H9 (cell line): ENCODE measurements at regions not wholly inside any gene's neighbourhood (a gene's known extent, or its start where the extent isn't known, plus 50 kb on each side); places are given as distances from the start of the nearest gene placed in this dataset.

Experiments used
- DNase-seq: peaks from one replicate; pipeline ENCODE4 v3.0.0-alpha.2; 2017
- H2AFZ ChIP-seq: one replicate; pipeline ENCODE4 v1.6.1; 2013; ENCODE audit warnings: mild to moderate bottlenecking, low read length, control low read depth, moderate library complexity
- H2AK5ac ChIP-seq: 2 replicates; pipeline ENCODE4 v1.6.1; 2013; ENCODE audit warnings: low read length, control low read depth, mixed read lengths; ENCODE audit not compliant: insufficient read length
- H2BK120ac ChIP-seq: one replicate; pipeline ENCODE4 v1.6.1; 2013; ENCODE audit warnings: low read depth, mild to moderate bottlenecking, low read length, control low read depth, inconsistent platforms; ENCODE audit not compliant: poor library complexity, severe bottlenecking
- H2BK12ac ChIP-seq: 2 replicates; pipeline ENCODE4 v1.6.1; 2013; ENCODE audit warnings: low read length, control low read depth, mixed read lengths, low read depth; ENCODE audit not compliant: insufficient read length
- H2BK15ac ChIP-seq: 2 replicates; pipeline ENCODE4 v1.6.1; 2013; ENCODE audit warnings: low read depth, low read length, control low read depth
- H2BK20ac ChIP-seq: one replicate; pipeline ENCODE4 v1.6.1; 2013; ENCODE audit warnings: low read depth, mild to moderate bottlenecking, low read length, control low read depth, inconsistent platforms; ENCODE audit not compliant: poor library complexity, severe bottlenecking
- H2BK5ac ChIP-seq: 2 replicates; pipeline ENCODE4 v1.6.1; 2013; ENCODE audit warnings: low read length, control low read depth, mixed read lengths; ENCODE audit not compliant: insufficient read length
- H3K14ac ChIP-seq: 2 replicates; pipeline ENCODE4 v1.6.1; 2013; ENCODE audit warnings: low read length, control low read depth; ENCODE audit not compliant: insufficient read depth
- H3K18ac ChIP-seq: 2 replicates; pipeline ENCODE4 v1.6.1; 2013; ENCODE audit warnings: low read depth, mild to moderate bottlenecking, mixed read lengths, low read length, control low read depth; ENCODE audit not compliant: insufficient read length
- H3K23ac ChIP-seq: 2 replicates; pipeline ENCODE4 v1.6.1; 2013; ENCODE audit warnings: low read length, control low read depth, mixed read lengths, low read depth; ENCODE audit not compliant: insufficient read length
- H3K23me2 ChIP-seq: 2 replicates; pipeline ENCODE4 v1.6.1; 2013; ENCODE audit warnings: low read depth, mild to moderate bottlenecking, mixed read lengths, low read length, control low read depth; ENCODE audit not compliant: insufficient read length, poor library complexity, severe bottlenecking
- H3K27ac ChIP-seq: 2 replicates; pipeline ENCODE4 v1.5.1; 2013; ENCODE audit warnings: low read length, control low read depth, mixed read lengths, low read depth; ENCODE audit not compliant: insufficient read length
- H3K27me3 ChIP-seq: 2 replicates; pipeline ENCODE4 v1.6.1; 2013; ENCODE audit warnings: low read length, control low read depth, inconsistent platforms; ENCODE audit not compliant: insufficient read depth
- H3K4ac ChIP-seq: 2 replicates; pipeline ENCODE4 v1.6.1; 2013; ENCODE audit warnings: low read depth, mild to moderate bottlenecking, control low read depth, inconsistent platforms, low read length, moderate library complexity
- H3K4me1 ChIP-seq: 2 replicates; pipeline ENCODE4 v1.6.1; 2013; ENCODE audit warnings: low read length, control low read depth, inconsistent platforms; ENCODE audit not compliant: insufficient read depth
- H3K4me2 ChIP-seq: 2 replicates; pipeline ENCODE4 v1.6.1; 2013; ENCODE audit warnings: low read length, control low read depth, mixed read lengths; ENCODE audit not compliant: insufficient read length, insufficient read depth
- H3K56ac ChIP-seq: 2 replicates; pipeline ENCODE4 v1.6.1; 2013; ENCODE audit warnings: low read depth, mild to moderate bottlenecking, mixed read lengths, low read length, control low read depth; ENCODE audit not compliant: insufficient read length
- H3K79me1 ChIP-seq: 2 replicates; pipeline ENCODE4 v1.6.1; 2013; ENCODE audit warnings: low read depth, mild to moderate bottlenecking, moderate library complexity, low read length, control low read depth, inconsistent platforms; ENCODE audit not compliant: insufficient read depth, poor library complexity, severe bottlenecking
- H3K79me2 ChIP-seq: 2 replicates; pipeline ENCODE4 v1.6.1; 2013; ENCODE audit warnings: low read length, control low read depth, inconsistent platforms; ENCODE audit not compliant: insufficient read depth
- H3K9ac ChIP-seq: 2 replicates; pipeline ENCODE4 v1.6.1; 2013; ENCODE audit warnings: low read length, control low read depth, mixed read lengths; ENCODE audit not compliant: insufficient read length; ENCODE audit errors: extremely low read depth
- H3K9me3 ChIP-seq: one replicate; pipeline ENCODE4 v1.6.1; 2013; ENCODE audit warnings: low read depth, low read length, inconsistent platforms; ENCODE audit not compliant: control insufficient read depth
- H3T11ph ChIP-seq: one replicate; pipeline ENCODE4 v1.6.1; 2013; ENCODE audit warnings: mild to moderate bottlenecking, low read length, control low read depth, inconsistent platforms
- H4K20me1 ChIP-seq: one replicate; pipeline ENCODE4 v1.6.1; 2013; ENCODE audit not compliant: control insufficient read depth, insufficient read length, insufficient read depth
- H4K5ac ChIP-seq: 2 replicates; pipeline ENCODE4 v1.6.1; 2013; ENCODE audit warnings: low read depth, mild to moderate bottlenecking, mixed read lengths, low read length, control low read depth; ENCODE audit not compliant: insufficient read length
- H4K8ac ChIP-seq: replicated peaks from 2 replicates; pipeline ENCODE4 v1.6.1; 2013; ENCODE audit warnings: low read length, control low read depth, mixed read lengths, low read depth; ENCODE audit not compliant: insufficient read length
- H4K91ac ChIP-seq: 2 replicates; pipeline ENCODE4 v1.6.1; 2013; ENCODE audit warnings: low read depth, mild to moderate bottlenecking, moderate library complexity, mixed read lengths, low read length, control low read depth; ENCODE audit not compliant: insufficient read length
- H3K27ac Mint-ChIP-seq, 3 experiments: 2 replicates in 2 of 3; 3 replicates in 1 of 3; pipeline ENCODE4 v1.8.0; 2020 to 2021; ENCODE audit warnings: mixed read lengths in 3 of 3, mild to moderate bottlenecking in 1 of 3, moderate library complexity in 1 of 3
- H3K27me3 Mint-ChIP-seq: 2 replicates; pipeline ENCODE4 v1.8.0; 2021; ENCODE audit warnings: low read depth, mild to moderate bottlenecking, moderate library complexity, mixed read lengths
- H3K36me3 Mint-ChIP-seq, 3 experiments: 2 replicates in 2 of 3; 3 replicates in 1 of 3; pipeline ENCODE4 v1.8.0; 2020 to 2021; ENCODE audit warnings: low read depth in 3 of 3, mixed read lengths in 3 of 3; ENCODE audit not compliant: insufficient read depth in 1 of 3
- H3K4me1 Mint-ChIP-seq, 2 experiments: 2 replicates each; pipeline ENCODE4 v1.8.0; 2020; ENCODE audit warnings: mixed read lengths in 2 of 2
- H3K4me3 Mint-ChIP-seq, 2 experiments: 2 replicates in 1 of 2; 3 replicates in 1 of 2; pipeline ENCODE4 v1.8.0; 2020 to 2021; ENCODE audit warnings: mild to moderate bottlenecking in 2 of 2, mixed read lengths in 2 of 2, moderate library complexity in 1 of 2
- H3K9me3 Mint-ChIP-seq, 2 experiments: 2 replicates in 1 of 2; 3 replicates in 1 of 2; pipeline ENCODE4 v1.8.0; 2020; ENCODE audit warnings: mild to moderate bottlenecking in 2 of 2, mixed read lengths in 2 of 2, moderate library complexity in 1 of 2
- WGBS: extraction: QIAGEN DNeasy Blood & Tissue Kit; methylation state at CpG from one replicate; pipeline ENCODE4 v1.1.7; 2013; ENCODE audit warnings: missing lambda C conversion rate, low lambda C conversion rate, mixed read lengths; ENCODE audit not compliant: insufficient read length; ENCODE audit errors: extremely low coverage; 5-methylcytosine and 5-hydroxymethylcytosine counted together
- TF ChIP-seq, protein P1 (sequence below): fragments of 200-600 bp; sonication (generic); conservative IDR thresholded peaks from 3 replicates; pipeline ENCODE4 v1.8.0; 2021; ENCODE audit warnings: antibody characterized with exemption, mild to moderate bottlenecking

DNA sequence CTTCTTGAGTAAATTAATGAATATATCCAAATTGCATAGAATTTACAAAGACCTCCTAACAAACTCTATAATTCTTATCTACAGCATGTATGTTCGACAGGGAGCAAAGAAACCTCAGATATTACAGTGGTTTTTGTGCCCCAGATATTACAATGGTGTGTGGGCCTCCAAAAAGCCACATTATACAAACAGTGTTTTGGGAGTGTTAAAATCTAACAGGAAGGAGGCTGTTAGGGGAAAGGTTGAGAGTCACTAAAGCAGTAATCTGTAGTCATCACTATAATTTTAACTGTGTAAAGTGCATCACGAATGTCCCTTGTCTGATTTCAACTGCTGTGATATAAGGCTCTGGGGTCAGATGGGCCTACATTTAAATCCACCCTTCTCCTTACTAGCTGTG is 400.2 kb upstream of the C16orf82 start:
- Histone ChIP-seq H3K56ac (no peak overlapping the region), H3K79me2 (no peaks in the 10 kb centered on the region), H2BK5ac (no peak overlapping the region), H3K4me1 (no peaks in the 10 kb centered on the region), H2AK5ac (no peak overlapping the region), H2BK15ac (no peak overlapping the region), H2AFZ (no peak overlapping the region), H3K27ac (no peak overlapping the region), H2BK12ac (no peak overlapping the region), H3K23ac (no peak overlapping the region), H3K14ac (no peak overlapping the region), H2BK20ac (no peak overlapping the region), H3K9me3 (no peaks in the 10 kb centered on the region), H3K4ac (no peak overlapping the region), H4K5ac (no peak overlapping the region), H3K23me2 (no peaks in the 10 kb centered on the region), H3K18ac (no peak overlapping the region), H3K27me3 (no peaks in the 10 kb centered on the region), H3K4me2 (no peak overlapping the region), H4K20me1 (no peaks in the 10 kb centered on the region), H4K91ac (no peak overlapping the region), H3T11ph (no peak overlapping the region), H2BK120ac (no peak overlapping the region), H4K8ac (no peak overlapping the region), H3K79me1 (no peaks in the 10 kb centered on the region), H3K9ac (no peak overlapping the region)
- no peaks in the 10 kb centered on the region for H3K9me3 Mint-ChIP-seq
- TF ChIP-seq, protein P1, sequence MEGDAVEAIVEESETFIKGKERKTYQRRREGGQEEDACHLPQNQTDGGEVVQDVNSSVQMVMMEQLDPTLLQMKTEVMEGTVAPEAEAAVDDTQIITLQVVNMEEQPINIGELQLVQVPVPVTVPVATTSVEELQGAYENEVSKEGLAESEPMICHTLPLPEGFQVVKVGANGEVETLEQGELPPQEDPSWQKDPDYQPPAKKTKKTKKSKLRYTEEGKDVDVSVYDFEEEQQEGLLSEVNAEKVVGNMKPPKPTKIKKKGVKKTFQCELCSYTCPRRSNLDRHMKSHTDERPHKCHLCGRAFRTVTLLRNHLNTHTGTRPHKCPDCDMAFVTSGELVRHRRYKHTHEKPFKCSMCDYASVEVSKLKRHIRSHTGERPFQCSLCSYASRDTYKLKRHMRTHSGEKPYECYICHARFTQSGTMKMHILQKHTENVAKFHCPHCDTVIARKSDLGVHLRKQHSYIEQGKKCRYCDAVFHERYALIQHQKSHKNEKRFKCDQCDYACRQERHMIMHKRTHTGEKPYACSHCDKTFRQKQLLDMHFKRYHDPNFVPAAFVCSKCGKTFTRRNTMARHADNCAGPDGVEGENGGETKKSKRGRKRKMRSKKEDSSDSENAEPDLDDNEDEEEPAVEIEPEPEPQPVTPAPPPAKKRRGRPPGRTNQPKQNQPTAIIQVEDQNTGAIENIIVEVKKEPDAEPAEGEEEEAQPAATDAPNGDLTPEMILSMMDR, result no peak
- H3K27ac Mint-ChIP-seq, result no peak overlapping the region
- peaks cover 6% of the 10 kb centered on the region for H3K27me3 Mint-ChIP-seq
- no peaks in the 10 kb centered on the region for H3K36me3 Mint-ChIP-seq
- H3K4me3 Mint-ChIP-seq, result no peak overlapping the region
- peaks cover 9 to 18% of the 10 kb centered on the region in 2 experiments for H3K4me1 Mint-ChIP-seq
- DNase-seq, result no peak
- no CpG with 5 or more reads among the region's 2 CpGs for WGBS
